HG03025 (cell line): ENCODE measurements at regions not wholly inside any gene's neighbourhood (a gene's known extent, or its start where the extent isn't known, plus 50 kb on each side); places are given as distances from the start of the nearest gene placed in this dataset.
A peak's percentile ranks its signal among the peaks of the same experiment; 100 is the strongest.
"Not testable (repeated sequence)": the region's sequence is repeated elsewhere in the genome, so short reads cannot be mapped to it uniquely, and the experiment has no call there.

Experiments used
- ATAC-seq: cut with Tn5 transposase; IDR thresholded peaks from one replicate; pipeline ENCODE4 v1.9.1; 2021; ENCODE audit warnings: mild to moderate bottlenecking, moderate library complexity; ENCODE audit not compliant: unreplicated experiment, low FRiP score

GRCh38 chr6:88499845-88500699, 333.9 kb upstream of the CNR1 start:
- ATAC-seq, result peak; percentile 52

- ATAC-seq, result no peak
These were observed 333.3 kb upstream of the CNR1 start for GRCh38 chr6:88499436-88499835.

- not testable (repeated sequence) for ATAC-seq
These were observed 331.3 kb upstream of the CNR1 start for GRCh38 chr6:88497403-88497802.

GRCh38 chr6:88494401-88495140, 328.4 kb upstream of the CNR1 start:
- peak; percentile 49 for ATAC-seq

GRCh38 chr6:88493717-88494116, 327.6 kb upstream of the CNR1 start:
- no peak for ATAC-seq

- no peak for ATAC-seq
These were observed 326.7 kb upstream of the CNR1 start for GRCh38 chr6:88492824-88493223.

- ATAC-seq, result no peak
These were observed 326.1 kb upstream of the CNR1 start for GRCh38 chr6:88492241-88492640.

GRCh38 chr6:88491266-88491880, 325.2 kb upstream of the CNR1 start:
- ATAC-seq, result no peak

GRCh38 chr6:88490908-88491264, 324.7 kb upstream of the CNR1 start:
- ATAC-seq, result no peak

GRCh38 chr6:88490195-88490907, 324.2 kb upstream of the CNR1 start:
- ATAC-seq, result no peak

- ATAC-seq, result no peak
These were observed 317.3 kb upstream of the CNR1 start for GRCh38 chr6:88483424-88483823.

- no peak for ATAC-seq
These were observed 316.3 kb upstream of the CNR1 start for GRCh38 chr6:88482465-88482864.

- ATAC-seq, result no peak
These were observed 315.4 kb upstream of the CNR1 start for GRCh38 chr6:88481519-88481918.

GRCh38 chr6:88480816-88481215, 314.7 kb upstream of the CNR1 start:
- ATAC-seq, result no peak

GRCh38 chr6:88477413-88477812, 311.3 kb upstream of the CNR1 start:
- no peak for ATAC-seq

- ATAC-seq, result no peak
These were observed 310.2 kb upstream of the CNR1 start for GRCh38 chr6:88476388-88476787.

- no peak for ATAC-seq
These were observed 308.6 kb upstream of the CNR1 start for GRCh38 chr6:88474720-88475119.

GRCh38 chr6:88473589-88473988, 307.4 kb upstream of the CNR1 start:
- no peak for ATAC-seq

GRCh38 chr6:88472851-88473525, 306.8 kb upstream of the CNR1 start:
- ATAC-seq, result no peak

- no peak for ATAC-seq
These were observed 293.5 kb upstream of the CNR1 start for GRCh38 chr6:88459643-88460042.
